G401.6 (cell line): ENCODE measurements at regions not wholly inside any gene's neighbourhood (a gene's known extent, or its start where the extent isn't known, plus 50 kb on each side); places are given as distances from the start of the nearest gene placed in this dataset.
A peak's percentile ranks its signal among the peaks of the same experiment; 100 is the strongest.
"Not testable (repeated sequence)": the region's sequence is repeated elsewhere in the genome, so short reads cannot be mapped to it uniquely, and the experiment has no call there.

Source experiments
- FAIRE-seq: peaks from 2 replicates; lab custom pipeline; 2012; peaks lifted over from hg19 to GRCh38; lab: Jason Lieb, UNC

DNA sequence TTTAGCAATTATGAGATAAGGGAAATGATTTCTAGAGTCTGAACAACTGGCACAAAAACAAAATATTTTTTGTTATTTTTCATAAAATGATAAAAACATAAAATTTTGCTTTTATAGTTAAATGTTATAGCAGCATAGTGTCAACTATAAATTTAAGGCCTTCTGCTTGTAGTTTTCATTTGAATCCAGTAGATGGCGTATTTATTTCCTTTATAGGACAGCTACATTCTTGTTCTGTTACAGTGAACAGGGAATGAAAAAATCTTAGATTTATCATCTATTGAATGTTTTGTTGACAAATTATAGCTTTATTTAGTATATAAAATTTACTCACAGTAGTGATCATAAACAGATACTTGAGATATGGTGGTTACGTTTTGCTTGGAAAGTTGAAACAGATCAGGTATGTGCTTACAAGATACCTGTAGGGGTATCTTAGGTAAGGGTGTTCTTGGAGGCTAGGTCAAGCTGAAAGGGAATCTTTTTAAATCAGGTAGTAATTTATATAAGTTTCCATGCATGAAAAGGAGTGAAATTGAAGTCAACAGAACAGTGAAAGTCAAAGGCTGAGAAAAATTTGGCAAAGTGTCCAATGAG lies 239.3 kb upstream of the GRIN3A start:
- FAIRE-seq = peak; percentile 95

DNA sequence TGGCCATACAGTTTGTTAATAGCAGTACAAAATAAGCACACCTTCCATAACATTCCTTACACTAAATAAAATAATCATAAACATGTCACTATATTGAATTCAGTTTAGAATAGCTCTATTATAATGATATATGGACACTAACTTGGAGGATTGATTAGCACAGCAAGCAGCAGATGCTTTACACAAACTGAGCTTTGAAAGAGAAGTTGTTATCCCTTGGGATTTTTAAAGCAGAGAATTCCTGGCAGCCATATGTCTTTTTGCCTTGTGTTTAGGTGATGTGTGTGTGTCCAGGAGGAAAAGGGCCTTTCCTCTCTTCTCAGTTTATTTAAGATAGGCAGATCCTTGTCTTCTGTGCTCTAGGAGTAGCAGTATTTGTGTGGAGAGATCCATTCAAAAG lies 232.2 kb upstream of the GRIN3A start:
- no peak for FAIRE-seq

DNA sequence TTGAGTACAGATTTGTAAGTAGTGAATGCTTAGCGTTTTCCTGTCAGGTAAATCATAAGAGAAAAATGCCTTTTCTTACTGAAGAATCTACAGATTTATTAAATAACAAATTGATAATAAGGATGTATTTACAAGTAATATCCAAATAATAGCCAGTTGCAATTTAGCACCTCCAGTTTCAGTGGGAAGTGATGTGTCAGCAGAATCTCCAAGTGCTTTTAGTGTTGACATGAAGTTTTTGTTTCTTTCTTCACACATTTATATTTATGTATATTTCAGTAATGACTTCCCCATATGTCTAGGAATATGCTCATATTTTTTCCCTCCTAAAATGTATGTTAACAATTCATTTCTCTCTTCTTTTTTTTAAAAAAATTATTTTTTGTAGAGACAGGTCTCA lies 229.9 kb upstream of the GRIN3A start:
- FAIRE-seq = no peak

DNA sequence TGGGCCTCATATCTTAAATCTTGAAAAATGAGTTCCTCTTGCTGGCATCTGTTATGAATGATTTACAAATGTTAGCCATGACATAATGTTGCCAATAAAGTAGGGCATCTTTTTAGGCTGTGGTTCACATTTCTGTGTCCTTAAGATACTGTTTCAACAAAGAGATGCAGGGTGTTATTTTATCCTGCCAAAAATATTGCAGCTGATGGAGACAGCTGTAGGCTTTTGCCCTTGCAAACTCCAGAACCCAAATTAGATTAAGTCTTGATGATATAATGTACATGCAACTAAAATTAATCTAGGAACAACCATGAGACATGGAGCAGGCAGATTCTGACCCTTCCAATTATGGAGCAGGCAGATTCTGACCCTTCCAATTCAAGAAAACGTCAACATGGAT lies 228.2 kb upstream of the GRIN3A start:
- FAIRE-seq = no peak

DNA sequence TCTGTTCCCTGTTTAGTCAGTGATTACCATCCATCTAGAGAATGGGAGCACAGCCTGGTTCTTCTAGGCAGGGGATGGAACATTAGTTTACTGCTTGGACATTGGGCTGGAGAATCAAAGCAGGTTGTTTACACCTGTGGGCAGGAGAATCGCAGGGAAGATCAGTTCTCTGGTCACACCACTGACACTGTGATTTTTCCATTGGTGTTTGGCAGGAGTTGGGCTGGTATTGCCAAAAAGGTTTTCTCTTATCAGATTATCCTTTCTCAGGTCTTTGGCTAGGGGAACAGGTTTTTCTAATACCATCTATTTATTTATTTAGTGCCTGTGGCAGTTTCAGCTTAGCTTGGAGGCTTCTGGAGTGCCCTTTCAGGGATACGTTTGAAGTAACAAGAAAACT lies 219.3 kb upstream of the GRIN3A start:
- FAIRE-seq = no peak

DNA sequence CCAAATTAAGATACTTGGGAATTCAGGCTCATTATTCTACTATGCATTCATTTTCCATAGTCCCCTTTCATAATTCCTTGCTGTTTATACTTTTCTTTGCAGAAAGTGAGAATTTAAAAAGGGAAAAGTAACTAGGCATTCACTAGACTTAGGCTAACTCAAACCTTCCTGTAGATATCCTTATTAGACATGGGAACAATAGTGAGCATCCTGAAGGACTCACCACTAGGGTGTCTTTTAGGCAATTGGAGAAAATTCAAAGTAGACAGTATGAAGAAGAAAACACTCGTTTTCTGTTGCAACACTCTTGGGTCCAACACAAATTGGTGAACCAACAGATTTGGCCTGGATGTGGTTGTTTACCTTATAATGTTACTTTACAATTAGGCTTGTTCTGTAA lies 213.2 kb upstream of the GRIN3A start:
- FAIRE-seq = no peak

DNA sequence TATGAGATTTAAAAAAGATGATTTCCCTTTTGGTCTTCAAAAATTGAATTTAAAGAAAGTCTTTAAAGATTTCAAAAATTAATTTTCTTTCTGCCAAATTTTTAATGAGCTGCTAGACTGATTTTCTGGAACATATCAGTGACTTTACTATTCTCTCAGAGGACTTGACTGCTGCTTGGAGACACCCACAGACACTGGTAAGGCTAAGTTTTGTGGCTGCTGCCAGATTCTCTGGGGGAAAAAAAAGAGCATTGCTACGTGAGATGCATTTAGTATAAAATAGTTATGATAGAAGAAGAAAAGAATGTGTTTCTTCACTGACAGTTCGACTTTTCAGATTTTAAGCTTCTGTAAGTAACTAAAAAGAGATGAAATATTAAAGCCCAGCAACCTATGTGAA lies 193.3 kb upstream of the GRIN3A start:
- no peak for FAIRE-seq

DNA sequence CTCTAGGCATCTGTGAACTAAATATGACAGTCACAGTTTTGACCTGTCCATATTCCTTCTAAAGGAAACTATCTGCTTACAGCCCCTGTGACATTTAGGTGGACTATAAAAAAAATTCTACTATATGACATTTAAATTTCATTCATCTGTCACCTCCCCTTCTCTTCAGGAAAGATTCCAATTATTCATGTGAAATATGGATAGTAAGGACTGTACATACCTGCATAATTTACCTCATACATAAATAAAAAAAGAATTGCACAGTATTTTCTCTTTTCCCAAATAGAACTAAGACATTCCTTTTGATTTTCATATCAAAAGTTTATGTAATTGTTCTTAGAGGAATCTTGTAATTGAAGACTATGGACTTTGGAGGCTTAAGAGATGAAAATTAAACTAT lies 192.3 kb upstream of the GRIN3A start:
- FAIRE-seq = no peak

DNA sequence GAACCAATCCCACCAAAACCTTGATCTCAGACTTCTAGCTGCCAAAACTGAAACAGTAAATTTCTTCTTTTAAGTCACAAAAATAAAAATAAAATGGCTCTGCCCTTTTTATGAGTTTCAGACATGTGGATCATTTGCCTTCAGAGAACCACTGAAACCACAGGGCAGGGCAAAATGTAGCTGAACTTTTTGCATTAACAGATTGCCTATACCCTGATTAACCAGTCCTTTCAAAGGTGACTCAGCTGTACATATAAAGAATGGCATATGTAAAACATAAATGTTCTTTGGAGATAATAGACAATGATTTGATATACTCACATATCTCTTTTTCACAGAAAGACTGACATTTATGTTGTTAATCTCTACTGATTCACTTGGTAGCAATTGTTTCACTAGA lies 187.1 kb upstream of the GRIN3A start:
- FAIRE-seq = no peak

DNA sequence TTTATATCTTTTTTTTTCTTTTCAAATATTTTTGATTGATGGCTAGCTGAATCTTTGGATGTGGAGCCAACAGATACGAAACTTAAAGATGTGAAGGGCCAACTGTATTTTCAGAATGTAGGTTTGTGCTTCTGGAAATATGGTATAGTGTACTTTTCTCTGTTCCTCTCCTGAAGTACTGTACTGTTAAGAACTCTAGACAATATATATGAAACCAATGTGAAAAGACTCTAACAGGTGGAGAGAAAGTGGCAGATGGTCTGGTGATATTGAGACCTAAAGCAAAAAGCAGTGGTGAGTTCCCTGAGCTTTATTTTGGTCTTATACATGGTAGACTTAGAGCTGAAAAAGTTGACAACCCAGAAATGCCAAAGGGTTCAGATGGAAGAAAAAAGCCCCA lies 185.0 kb upstream of the GRIN3A start:
- FAIRE-seq = no peak

DNA sequence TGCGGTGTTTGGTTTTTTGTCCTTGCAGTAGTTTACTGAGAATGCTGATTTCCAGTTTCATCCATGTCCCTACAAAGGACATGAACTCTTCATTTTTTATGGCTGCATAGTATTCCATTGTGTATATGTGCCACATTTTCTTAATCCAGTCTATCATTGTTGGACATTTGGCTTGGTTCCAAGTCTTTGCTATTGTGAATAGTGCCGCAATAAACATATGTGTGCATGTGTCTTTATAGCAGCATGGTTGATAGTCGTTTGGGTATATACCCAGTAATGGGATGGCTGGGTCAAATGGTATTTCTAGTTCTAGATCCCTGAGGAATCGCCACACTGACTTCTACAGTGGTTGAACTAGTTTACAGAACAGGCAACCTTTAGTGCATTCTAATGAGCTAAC lies 178.5 kb upstream of the GRIN3A start:
- not testable (repeated sequence) for FAIRE-seq

DNA sequence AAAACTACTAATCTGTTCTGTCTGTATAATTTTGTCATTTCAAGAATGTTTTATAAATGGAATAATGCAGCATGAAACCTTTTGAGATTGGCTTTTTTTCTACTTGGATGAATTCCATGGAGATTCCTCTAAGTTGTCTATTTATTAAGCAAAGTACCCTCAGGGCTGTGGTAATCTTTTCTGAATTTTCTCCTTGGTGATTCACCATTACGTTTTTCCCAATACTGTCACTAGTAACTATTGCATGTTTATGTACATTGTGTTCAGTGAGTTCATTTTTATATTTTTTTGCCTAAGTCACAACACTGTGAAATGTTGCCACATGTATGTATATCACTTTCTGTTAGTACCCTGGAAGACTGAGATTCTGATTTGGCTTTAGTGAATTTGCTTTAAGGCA lies 177.0 kb upstream of the GRIN3A start:
- no peak for FAIRE-seq

DNA sequence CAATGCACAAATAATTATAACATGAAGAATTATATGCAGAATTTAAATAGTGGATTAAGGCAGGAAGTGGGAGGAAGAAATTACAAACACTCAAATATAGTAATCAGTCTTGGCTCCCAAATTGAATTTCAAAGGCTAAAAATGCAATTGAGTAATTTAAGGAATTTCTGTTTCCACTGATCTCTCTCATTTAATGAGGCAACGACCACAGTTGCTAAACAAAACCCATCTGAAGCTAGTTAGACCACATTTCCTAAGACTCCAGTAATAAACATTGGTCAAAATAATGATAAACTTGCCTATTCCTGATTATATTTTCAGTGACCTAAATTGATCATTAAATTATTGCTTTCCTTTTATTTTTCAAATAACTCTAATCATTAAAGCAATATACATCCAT lies 174.3 kb upstream of the GRIN3A start:
- no peak for FAIRE-seq

DNA sequence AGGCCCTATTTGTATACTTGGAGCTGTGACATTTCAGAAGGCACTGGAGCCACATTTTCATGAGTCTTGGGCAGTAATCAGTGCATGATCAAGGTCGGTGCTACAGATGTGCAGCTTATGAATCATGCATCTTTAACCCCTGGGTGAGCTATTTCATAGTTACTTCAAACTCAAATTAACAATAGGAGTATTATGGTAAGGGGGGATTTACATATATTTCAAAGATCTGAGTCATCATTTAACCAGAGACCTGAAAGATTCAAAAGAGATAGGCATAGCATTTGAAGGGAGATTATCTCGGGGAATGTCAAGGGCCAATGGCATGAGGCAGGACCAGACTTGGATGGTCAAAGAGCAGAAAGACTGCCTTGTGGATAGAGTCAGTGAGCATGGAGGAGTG lies 169.0 kb upstream of the GRIN3A start:
- FAIRE-seq = no peak

DNA sequence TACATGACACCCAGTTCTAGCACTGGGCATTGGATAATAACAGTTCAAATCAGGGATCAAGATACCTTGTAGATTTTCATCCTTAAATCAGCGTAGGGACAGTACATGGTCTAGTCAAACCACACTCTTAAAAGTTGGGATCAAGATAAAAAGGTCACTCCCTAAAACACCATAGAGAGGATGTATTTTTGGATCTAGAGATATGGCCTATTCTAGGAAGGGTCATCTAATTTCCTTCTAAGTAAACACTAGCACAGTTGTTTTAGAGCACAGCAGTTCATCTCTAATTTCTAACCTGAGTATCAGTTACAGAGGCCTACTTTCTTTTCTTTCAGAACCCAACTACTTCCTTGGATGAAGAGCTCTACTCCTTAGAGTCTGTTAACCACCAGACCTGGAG lies 166.4 kb upstream of the GRIN3A start:
- no peak for FAIRE-seq

DNA sequence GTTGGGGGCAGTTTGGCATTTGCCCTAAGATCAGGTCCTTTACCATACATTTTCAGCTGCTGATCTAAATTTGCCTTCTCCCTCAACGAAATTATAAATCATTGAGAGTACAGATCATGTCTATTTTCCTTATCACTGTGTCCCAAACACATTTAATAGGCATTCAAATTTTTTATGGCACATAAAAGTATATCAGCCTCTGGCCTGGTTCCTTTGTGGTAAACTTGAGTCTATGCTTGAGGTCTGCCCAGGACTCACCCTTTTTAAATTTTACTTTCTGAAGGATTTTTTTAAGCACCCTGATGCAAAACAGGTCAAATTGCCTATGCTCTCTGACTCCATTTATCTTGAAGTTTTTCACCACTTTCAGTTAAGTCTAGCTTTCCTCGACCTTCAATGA lies 163.6 kb upstream of the GRIN3A start:
- no peak for FAIRE-seq

DNA sequence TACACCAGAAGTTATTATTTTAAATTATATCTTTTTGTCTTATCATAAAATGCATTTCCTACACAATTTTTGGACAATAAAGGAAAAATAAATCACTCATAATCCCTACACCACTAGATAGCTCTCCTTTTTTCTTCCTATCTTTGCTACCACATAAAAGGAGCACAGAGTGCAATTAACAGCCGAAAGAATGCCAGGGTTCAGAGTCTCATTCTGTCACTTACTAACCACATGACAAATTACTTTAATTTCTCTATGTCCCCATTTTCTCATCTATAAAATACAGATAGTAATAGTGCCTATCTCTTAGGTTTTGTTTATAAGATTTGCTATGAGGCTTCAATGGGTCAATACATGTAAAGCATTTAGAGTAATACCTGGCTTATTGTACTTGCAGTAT lies 158.7 kb upstream of the GRIN3A start:
- no peak for FAIRE-seq

DNA sequence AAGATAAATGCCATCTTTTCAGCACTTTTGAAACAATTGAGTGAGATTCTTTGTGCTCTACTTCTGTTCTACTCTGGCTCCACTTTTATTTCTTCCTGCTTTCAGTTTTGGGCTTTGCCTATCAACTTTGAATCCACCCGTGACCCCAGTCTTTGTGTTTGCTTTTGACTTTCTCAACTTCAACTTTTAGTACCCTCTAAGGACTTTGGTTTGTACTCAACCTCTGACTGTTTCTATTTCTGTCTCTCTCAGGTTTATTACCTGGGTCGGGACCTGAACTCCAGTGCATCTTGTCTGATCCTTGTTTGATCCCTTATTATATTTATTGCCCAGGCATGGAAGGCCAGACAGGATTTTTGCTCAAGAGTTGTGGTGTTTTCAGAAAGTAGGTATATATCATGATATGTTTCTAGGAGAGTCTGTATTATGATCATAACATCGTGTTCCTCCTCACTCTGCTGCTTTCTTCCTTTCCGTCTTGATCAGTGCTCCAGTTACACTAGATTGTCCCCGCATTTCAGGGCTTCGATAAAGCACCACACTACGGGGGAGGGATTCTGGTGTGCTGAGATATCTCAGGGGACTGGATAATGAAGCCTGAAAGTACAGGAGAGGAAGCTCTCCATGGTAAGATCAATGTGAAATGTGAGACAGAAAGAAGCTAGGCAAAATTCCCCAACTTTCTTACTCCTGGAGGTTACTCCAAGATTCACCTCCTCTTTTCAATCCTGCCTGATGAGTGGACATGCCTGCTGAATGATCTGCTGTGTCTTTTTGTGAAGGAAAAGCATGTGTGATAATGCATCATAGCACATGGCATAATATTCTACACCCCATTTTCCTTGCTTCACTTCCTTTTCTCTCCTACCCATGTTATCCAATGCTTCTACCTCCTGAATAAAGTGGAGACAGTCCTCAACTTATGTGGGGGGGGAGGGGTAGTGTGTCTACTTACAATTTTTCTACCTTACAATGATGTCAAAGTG lies 155.5 kb upstream of the GRIN3A start:
- FAIRE-seq = no peak

DNA sequence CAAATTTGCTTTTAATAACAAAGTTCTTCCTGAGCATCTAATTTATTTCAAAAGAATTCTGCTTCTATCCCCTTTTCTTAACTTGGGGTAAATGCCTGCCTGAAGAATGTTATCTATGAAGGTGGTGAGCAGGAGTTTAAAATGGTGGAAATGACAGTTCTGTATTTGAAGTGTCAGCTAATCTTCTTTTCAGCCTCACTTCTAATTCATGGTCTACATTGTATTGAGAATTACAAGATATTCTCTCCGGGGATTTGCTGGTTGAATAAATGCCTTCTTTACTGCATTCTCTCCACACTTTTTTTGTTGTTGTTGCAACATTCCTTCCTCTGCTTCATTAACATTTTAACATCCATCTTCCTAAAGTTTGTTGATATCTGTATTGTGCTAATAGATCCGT lies 143.1 kb upstream of the GRIN3A start:
- FAIRE-seq = no peak

DNA sequence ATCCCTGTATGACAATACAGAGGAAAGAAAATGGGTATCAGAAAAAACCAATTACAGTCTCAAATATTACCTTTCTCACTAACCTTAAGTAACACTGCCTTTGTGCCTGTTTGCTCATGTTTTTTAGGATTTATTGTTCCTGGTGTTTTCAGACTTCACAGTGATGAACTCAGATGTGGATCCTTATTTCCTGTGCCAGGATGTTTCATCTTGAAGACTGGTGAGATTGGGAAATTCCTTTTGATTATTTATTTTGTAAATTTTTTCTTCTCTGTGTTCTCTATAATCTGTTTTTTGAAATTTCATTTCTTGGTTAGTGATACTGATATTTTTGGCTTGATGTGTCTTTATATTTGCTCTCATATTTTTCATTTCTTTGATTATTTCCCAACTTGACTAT lies 142.4 kb upstream of the GRIN3A start:
- FAIRE-seq = no peak

DNA sequence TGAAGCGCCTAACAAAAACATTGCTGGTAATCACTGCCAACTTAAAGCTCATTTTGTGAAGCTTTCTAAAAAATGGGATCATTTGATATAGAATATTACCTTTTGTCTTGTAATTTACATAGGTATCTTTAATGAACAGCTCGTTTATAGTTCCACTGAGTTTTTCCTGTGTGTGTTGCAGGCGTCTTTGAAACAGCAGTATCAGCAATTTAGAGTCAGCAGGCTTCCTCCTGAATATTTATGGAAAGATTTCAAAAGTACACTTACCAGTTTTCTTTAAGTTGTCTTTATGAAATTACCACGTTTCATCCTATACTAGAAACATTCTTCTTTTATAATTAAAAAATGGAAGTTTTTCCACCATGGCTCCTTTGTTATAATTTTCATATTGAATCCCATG lies 140.3 kb upstream of the GRIN3A start:
- FAIRE-seq = no peak

DNA sequence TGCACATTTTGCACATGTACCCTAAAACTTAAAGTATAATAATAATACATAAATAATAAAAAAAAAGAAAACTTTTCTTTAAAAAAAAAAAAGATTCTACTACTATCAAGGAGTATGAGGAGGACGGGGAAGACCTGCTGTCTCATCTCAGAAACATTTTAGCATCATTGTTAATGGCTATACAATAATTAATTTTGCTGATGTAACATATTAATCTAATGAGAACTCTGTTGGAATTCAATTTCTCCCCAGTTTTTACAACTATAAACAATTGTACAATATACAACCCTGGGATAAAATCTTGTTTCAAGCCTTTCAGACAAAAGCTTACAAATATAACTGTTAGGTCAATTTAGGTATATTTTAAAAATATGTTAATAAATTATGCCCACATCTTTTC lies 139.0 kb upstream of the GRIN3A start:
- no peak for FAIRE-seq

DNA sequence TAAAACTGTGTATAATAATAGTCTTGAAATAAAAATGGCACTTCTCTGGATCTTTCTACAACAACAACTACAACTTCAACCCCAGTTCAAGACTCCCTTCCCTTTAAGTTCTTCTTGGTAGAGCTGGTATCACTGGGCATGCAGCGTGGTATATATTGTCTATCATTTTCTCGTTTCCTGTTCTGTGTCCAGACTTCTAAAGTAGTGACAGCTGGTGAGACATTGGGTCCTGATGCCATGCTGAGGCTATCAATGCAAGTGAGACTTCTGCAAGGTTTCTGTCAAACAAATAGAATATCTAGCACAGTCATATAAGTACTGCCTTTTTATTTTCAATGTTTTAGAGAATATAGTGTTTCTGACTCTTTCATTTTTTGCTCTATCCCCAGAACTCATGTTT lies 123.0 kb upstream of the GRIN3A start:
- FAIRE-seq = no peak

DNA sequence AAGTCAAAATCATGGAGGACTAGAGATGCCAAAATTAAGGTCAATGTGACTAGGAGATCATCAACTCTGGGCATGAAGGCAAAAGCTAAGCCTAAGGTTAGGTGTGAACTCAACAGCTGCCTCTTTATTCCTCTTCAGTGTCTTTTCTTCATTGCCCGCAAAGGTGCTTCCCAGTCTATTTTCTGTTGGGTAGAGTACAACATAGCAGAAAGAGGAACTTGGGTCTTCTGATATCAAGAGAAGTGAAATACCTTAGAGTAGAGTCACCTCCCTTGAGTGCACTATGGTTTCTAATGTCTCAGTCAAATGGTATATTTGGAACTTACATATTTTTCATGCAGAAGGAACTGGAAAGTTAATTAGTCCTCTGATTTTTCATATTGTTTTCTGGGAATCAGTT lies 122.5 kb upstream of the GRIN3A start:
- FAIRE-seq = no peak
